ENCODE measurements at regions not wholly inside any gene's neighbourhood (a gene's known extent, or its start where the extent isn't known, plus 50 kb on each side); places are given as distances from the start of the nearest gene placed in this dataset.
"Not testable (repeated sequence)": the region's sequence is repeated elsewhere in the genome, so short reads cannot be mapped to it uniquely, and the experiment has no call there.

GRCh38 chrX:13485167-13485566, 84.2 kb upstream of the EGFL6 start:
- Histone ChIP-seq H2AFZ (ENCODE audit: low read length) (no peak overlapping the region), H3K4me1 (ENCODE audit: low read length) (peaks cover 7% of the 10 kb centered on the region), H3K9ac (ENCODE audit: low read length) (no peak overlapping the region), H3K79me2 (ENCODE audit: low read length) (no peaks in the 10 kb centered on the region), H3K27ac (ENCODE audit: low read length) (no peak overlapping the region), H4K20me1 (ENCODE audit: insufficient read depth, low read depth, low read length) (no peaks in the 10 kb centered on the region), H3K4me3 (ENCODE audit: low read length) (no peak overlapping the region), H3K36me3 (ENCODE audit: insufficient read depth, low read length) (no peaks in the 10 kb centered on the region), H3K27me3 (ENCODE audit: low read length) (no peaks in the 10 kb centered on the region), H3K9me3 (ENCODE audit: low read length) (no peaks in the 10 kb centered on the region), H3K4me2 (ENCODE audit: low read depth, low read length, poor library complexity, severe bottlenecking) (no peak overlapping the region), H3K9me2 (replicated peaks; ENCODE audit: insufficient read depth, low read length) (no peaks in the 10 kb centered on the region)
- DNase-seq, result no peak

- Histone ChIP-seq H3K4me2 (ENCODE audit: low read depth, low read length, poor library complexity, severe bottlenecking) (no peak overlapping the region), H3K9me3 (ENCODE audit: low read length) (no peaks in the 10 kb centered on the region), H3K79me2 (ENCODE audit: low read length) (no peaks in the 10 kb centered on the region), H3K36me3 (ENCODE audit: insufficient read depth, low read length) (no peaks in the 10 kb centered on the region), H3K4me3 (ENCODE audit: low read length) (no peak overlapping the region), H2AFZ (ENCODE audit: low read length) (no peak overlapping the region), H3K9me2 (replicated peaks; ENCODE audit: insufficient read depth, low read length) (no peaks in the 10 kb centered on the region), H3K27me3 (ENCODE audit: low read length) (no peaks in the 10 kb centered on the region), H3K4me1 (ENCODE audit: low read length) (peaks cover 7% of the 10 kb centered on the region), H4K20me1 (ENCODE audit: insufficient read depth, low read depth, low read length) (no peaks in the 10 kb centered on the region), H3K9ac (ENCODE audit: low read length) (no peak overlapping the region), H3K27ac (ENCODE audit: low read length) (no peak overlapping the region)
- DNase-seq, result no peak
Measured at GRCh38 chrX:13483773-13484172, 85.6 kb upstream of the EGFL6 start.

GRCh38 chrX:13482746-13483541, 86.5 kb upstream of the EGFL6 start:
- peaks cover 7% of the 10 kb centered on the region for H3K4me1 ChIP-seq (ENCODE audit: low read length)

GRCh38 chrX:13480780-13481179, 88.6 kb upstream of the EGFL6 start:
- not testable (repeated sequence) for H2AFZ ChIP-seq (ENCODE audit: low read length); DNase-seq; H3K4me1 ChIP-seq (ENCODE audit: low read length); H3K79me2 ChIP-seq (ENCODE audit: low read length); H3K4me2 ChIP-seq (ENCODE audit: low read depth, low read length, poor library complexity, severe bottlenecking); H3K27ac ChIP-seq (ENCODE audit: low read length); H3K4me3 ChIP-seq (ENCODE audit: low read length); H3K27me3 ChIP-seq (ENCODE audit: low read length); H3K9me3 ChIP-seq (ENCODE audit: low read length); H3K36me3 ChIP-seq (ENCODE audit: insufficient read depth, low read length); H3K9me2 ChIP-seq (replicated peaks; ENCODE audit: insufficient read depth, low read length); H4K20me1 ChIP-seq (ENCODE audit: insufficient read depth, low read depth, low read length); H3K9ac ChIP-seq (ENCODE audit: low read length)

More at GRCh38 chrX:13482746-13483541, 86.5 kb upstream of the EGFL6 start:
- Histone ChIP-seq H2AFZ (ENCODE audit: low read length) (no peak overlapping the region), H4K20me1 (ENCODE audit: insufficient read depth, low read depth, low read length) (no peaks in the 10 kb centered on the region), H3K36me3 (ENCODE audit: insufficient read depth, low read length) (no peaks in the 10 kb centered on the region), H3K79me2 (ENCODE audit: low read length) (no peaks in the 10 kb centered on the region), H3K4me3 (ENCODE audit: low read length) (no peak overlapping the region), H3K9me3 (ENCODE audit: low read length) (no peaks in the 10 kb centered on the region), H3K27ac (ENCODE audit: low read length) (no peak overlapping the region), H3K4me2 (ENCODE audit: low read depth, low read length, poor library complexity, severe bottlenecking) (no peak overlapping the region), H3K27me3 (ENCODE audit: low read length) (no peaks in the 10 kb centered on the region), H3K9me2 (replicated peaks; ENCODE audit: insufficient read depth, low read length) (no peaks in the 10 kb centered on the region), H3K9ac (ENCODE audit: low read length) (no peak overlapping the region)
- DNase-seq, result no peak

- DNase-seq, result no peak
- Histone ChIP-seq H3K4me3 (ENCODE audit: low read length) (no peak overlapping the region), H3K27me3 (ENCODE audit: low read length) (no peaks in the 10 kb centered on the region), H2AFZ (ENCODE audit: low read length) (no peak overlapping the region), H3K27ac (ENCODE audit: low read length) (no peak overlapping the region), H3K4me1 (ENCODE audit: low read length) (no peaks in the 10 kb centered on the region), H3K79me2 (ENCODE audit: low read length) (no peaks in the 10 kb centered on the region), H3K9me3 (ENCODE audit: low read length) (no peaks in the 10 kb centered on the region), H3K4me2 (ENCODE audit: low read depth, low read length, poor library complexity, severe bottlenecking) (no peak overlapping the region), H4K20me1 (ENCODE audit: insufficient read depth, low read depth, low read length) (no peaks in the 10 kb centered on the region), H3K36me3 (ENCODE audit: insufficient read depth, low read length) (no peaks in the 10 kb centered on the region), H3K9ac (ENCODE audit: low read length) (no peak overlapping the region), H3K9me2 (replicated peaks; ENCODE audit: insufficient read depth, low read length) (no peaks in the 10 kb centered on the region)
Measured at GRCh38 chrX:13479452-13479813, 90.0 kb upstream of the EGFL6 start.

GRCh38 chrX:13478740-13479451, 90.5 kb upstream of the EGFL6 start:
- Histone ChIP-seq H3K36me3 (ENCODE audit: insufficient read depth, low read length) (no peaks in the 10 kb centered on the region), H3K9me2 (replicated peaks; ENCODE audit: insufficient read depth, low read length) (no peaks in the 10 kb centered on the region), H2AFZ (ENCODE audit: low read length) (no peak overlapping the region), H3K79me2 (ENCODE audit: low read length) (no peaks in the 10 kb centered on the region), H3K4me2 (ENCODE audit: low read depth, low read length, poor library complexity, severe bottlenecking) (no peak overlapping the region), H3K27ac (ENCODE audit: low read length) (no peak overlapping the region), H3K4me3 (ENCODE audit: low read length) (no peak overlapping the region), H4K20me1 (ENCODE audit: insufficient read depth, low read depth, low read length) (no peaks in the 10 kb centered on the region), H3K9ac (ENCODE audit: low read length) (no peak overlapping the region), H3K4me1 (ENCODE audit: low read length) (no peaks in the 10 kb centered on the region), H3K27me3 (ENCODE audit: low read length) (no peaks in the 10 kb centered on the region), H3K9me3 (ENCODE audit: low read length) (no peaks in the 10 kb centered on the region)
- no peak for DNase-seq

GRCh38 chrX:13476384-13476783, 93.0 kb upstream of the EGFL6 start:
- no peaks in the 10 kb centered on the region for H3K4me1 ChIP-seq (ENCODE audit: low read length)
- H3K4me3 ChIP-seq (ENCODE audit: low read length), result no peak overlapping the region
- H4K20me1 ChIP-seq (ENCODE audit: insufficient read depth, low read depth, low read length), result no peaks in the 10 kb centered on the region
- H3K9me3 ChIP-seq (ENCODE audit: low read length), result no peaks in the 10 kb centered on the region
- no peaks in the 10 kb centered on the region for H3K36me3 ChIP-seq (ENCODE audit: insufficient read depth, low read length)
- H2AFZ ChIP-seq (ENCODE audit: low read length), result no peak overlapping the region
- no peak overlapping the region for H3K9ac ChIP-seq (ENCODE audit: low read length)
- no peaks in the 10 kb centered on the region for H3K79me2 ChIP-seq (ENCODE audit: low read length)
- no peak overlapping the region for H3K27ac ChIP-seq (ENCODE audit: low read length)
- no peaks in the 10 kb centered on the region for H3K27me3 ChIP-seq (ENCODE audit: low read length)
- H3K9me2 ChIP-seq (replicated peaks; ENCODE audit: insufficient read depth, low read length), result no peaks in the 10 kb centered on the region
- no peak overlapping the region for H3K4me2 ChIP-seq (ENCODE audit: low read depth, low read length, poor library complexity, severe bottlenecking)
- DNase-seq, result no peak

- Histone ChIP-seq H3K36me3 (ENCODE audit: insufficient read depth, low read length) (no peaks in the 10 kb centered on the region), H3K27me3 (ENCODE audit: low read length) (no peaks in the 10 kb centered on the region), H3K9me2 (replicated peaks; ENCODE audit: insufficient read depth, low read length) (no peaks in the 10 kb centered on the region), H3K9ac (ENCODE audit: low read length) (no peak overlapping the region), H3K4me2 (ENCODE audit: low read depth, low read length, poor library complexity, severe bottlenecking) (no peak overlapping the region), H3K9me3 (ENCODE audit: low read length) (no peaks in the 10 kb centered on the region), H3K79me2 (ENCODE audit: low read length) (no peaks in the 10 kb centered on the region), H4K20me1 (ENCODE audit: insufficient read depth, low read depth, low read length) (no peaks in the 10 kb centered on the region), H2AFZ (ENCODE audit: low read length) (no peak overlapping the region), H3K4me3 (ENCODE audit: low read length) (no peak overlapping the region), H3K4me1 (ENCODE audit: low read length) (no peaks in the 10 kb centered on the region), H3K27ac (ENCODE audit: low read length) (no peak overlapping the region)
- no peak for DNase-seq
Measured at GRCh38 chrX:13474164-13474516, 95.3 kb upstream of the EGFL6 start.
